GM19395 (cell line): ENCODE measurements at regions not wholly inside any gene's neighbourhood (a gene's known extent, or its start where the extent isn't known, plus 50 kb on each side); places are given as distances from the start of the nearest gene placed in this dataset.

ENCODE experiments used
- ATAC-seq: cut with Tn5 transposase; IDR thresholded peaks from one replicate; pipeline ENCODE4 v1.9.1; 2021; ENCODE audit warnings: mild to moderate bottlenecking, moderate library complexity; ENCODE audit not compliant: unreplicated experiment

GRCh38 chr13:50352720-50353480 lies 337.7 kb downstream of the KCNRG start:
- no peak for ATAC-seq

- no peak for ATAC-seq
Observed at GRCh38 chr13:50353651-50354415, 338.6 kb downstream of the KCNRG start.

GRCh38 chr13:50355797-50356196 lies 340.6 kb downstream of the KCNRG start:
- peak; percentile 78 for ATAC-seq

GRCh38 chr13:50357136-50357535 lies 341.9 kb downstream of the KCNRG start:
- ATAC-seq: no peak

- no peak for ATAC-seq
Observed at GRCh38 chr13:50357586-50358118, 342.4 kb downstream of the KCNRG start.

GRCh38 chr13:50358231-50359040 lies 343.2 kb downstream of the KCNRG start:
- no peak for ATAC-seq

GRCh38 chr13:50359041-50359367 lies 343.8 kb downstream of the KCNRG start:
- no peak for ATAC-seq

GRCh38 chr13:50359779-50360178 lies 344.5 kb downstream of the KCNRG start:
- ATAC-seq: no peak

- ATAC-seq: no peak
Observed at GRCh38 chr13:50360637-50361036, 345.4 kb downstream of the KCNRG start.

- ATAC-seq: no peak
Observed at GRCh38 chr13:50361282-50361681, 346.0 kb downstream of the KCNRG start.

- peak; percentile 75 for ATAC-seq
Observed at GRCh38 chr13:50365408-50366391, 350.5 kb downstream of the KCNRG start.

- ATAC-seq: peak; percentile 66
Observed at GRCh38 chr13:50366488-50367174, 351.4 kb downstream of the KCNRG start.

- no peak for ATAC-seq
Observed at GRCh38 chr13:50369646-50370045, 354.4 kb downstream of the KCNRG start.

GRCh38 chr13:50370303-50370950 lies 355.2 kb downstream of the KCNRG start:
- peak; percentile 50 for ATAC-seq

GRCh38 chr13:50374517-50374916 lies 359.3 kb downstream of the KCNRG start:
- ATAC-seq: no peak

- ATAC-seq: no peak
Observed at GRCh38 chr13:50375792-50376191, 360.5 kb downstream of the KCNRG start.

- ATAC-seq: no peak
Observed at GRCh38 chr13:50376895-50377575, 361.8 kb downstream of the KCNRG start.

GRCh38 chr13:50377726-50378270 lies 362.6 kb downstream of the KCNRG start:
- no peak for ATAC-seq
